OCI-M1 (cell line): ENCODE measurements at regions not wholly inside any gene's neighbourhood (a gene's known extent, or its start where the extent isn't known, plus 50 kb on each side); places are given as distances from the start of the nearest gene placed in this dataset.
"Not testable (repeated sequence)": the region's sequence is repeated elsewhere in the genome, so short reads cannot be mapped to it uniquely, and the experiment has no call there.

ENCODE experiments used
- DNase-seq: peaks from one replicate; lab custom pipeline; 2025; lab: John Stamatoyannopoulos, UW

DNA sequence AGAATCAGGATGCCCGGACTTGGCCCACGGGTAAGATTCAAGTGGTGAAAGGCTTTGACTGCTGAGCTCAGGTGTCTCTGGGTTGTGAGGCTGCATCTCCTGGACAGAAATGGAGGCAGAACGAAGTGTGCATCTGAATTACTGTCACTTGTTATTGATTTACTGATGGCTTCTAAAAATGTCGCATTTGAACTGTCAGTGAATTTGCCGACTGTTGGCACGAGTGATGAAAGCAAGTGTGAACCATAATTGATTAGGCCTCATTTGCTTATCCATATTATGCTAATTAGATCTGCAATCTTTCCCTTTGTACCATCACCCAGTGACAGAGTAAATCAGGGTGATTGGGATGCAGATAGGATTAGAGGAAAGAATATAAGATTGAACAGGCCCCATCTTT, 252.4 kb downstream of the NUF2 start:
- DNase-seq, result no peak

DNA sequence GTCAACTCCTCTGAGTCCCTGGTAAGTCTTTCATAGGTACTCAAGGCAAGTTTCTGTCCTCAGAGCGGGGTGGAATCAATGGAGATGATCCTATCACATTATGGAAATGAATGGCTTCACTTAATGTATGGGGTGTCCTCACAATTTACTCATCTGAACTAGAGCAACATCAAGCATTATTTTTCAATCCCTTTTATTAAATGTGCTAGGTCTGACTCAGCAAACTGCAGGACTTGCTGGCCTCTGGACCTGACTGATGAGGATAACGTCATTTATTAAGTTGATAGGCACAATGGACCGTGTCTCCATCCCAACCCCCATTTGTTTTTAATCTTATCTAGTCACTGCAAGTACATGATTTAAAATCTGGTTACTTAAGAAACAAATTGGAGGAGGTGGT, 259.2 kb downstream of the NUF2 start:
- DNase-seq, result no peak

DNA sequence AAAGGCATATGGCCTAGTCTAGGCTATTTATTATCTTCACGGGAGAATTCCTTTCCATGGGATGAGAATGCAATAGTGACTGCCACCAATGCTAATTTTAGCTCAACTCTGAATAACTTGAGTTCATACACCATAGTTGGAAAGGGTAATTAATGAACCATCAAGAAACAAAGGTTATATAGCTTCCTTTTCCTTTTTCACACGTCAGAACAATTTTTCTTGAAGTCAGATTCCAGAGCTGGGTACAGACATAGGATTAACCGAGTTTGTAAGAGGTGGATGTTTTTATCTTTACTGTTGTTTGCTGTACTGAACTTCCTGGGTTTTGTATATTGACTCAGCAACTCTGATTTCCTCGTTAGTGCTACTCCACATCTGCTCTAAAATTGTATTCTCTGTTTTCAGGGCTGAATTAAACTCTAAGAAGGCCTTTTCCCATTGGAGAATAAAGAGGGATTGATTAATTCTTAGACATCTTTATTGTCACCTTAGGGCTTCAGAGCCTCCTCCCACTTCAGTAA, 262.0 kb downstream of the NUF2 start:
- no peak for DNase-seq

DNA sequence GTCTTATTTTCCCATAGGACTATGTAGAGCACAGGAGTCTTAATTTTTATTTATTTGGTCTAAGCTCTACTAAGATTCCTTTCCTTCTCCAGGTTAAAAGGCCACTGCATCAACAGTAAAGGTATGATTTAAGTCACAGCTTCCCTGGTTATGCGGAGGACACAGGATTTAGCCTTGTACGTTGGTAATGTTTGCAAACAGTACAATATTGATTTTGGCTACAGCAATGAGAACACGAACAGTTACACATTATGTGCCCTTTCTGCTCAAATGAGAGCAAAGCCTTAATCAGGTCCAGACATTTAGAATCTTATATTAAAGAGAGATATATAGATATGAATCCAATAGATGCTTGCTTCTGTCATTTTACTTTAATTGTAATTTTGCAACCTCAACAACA, 264.0 kb downstream of the NUF2 start:
- DNase-seq, result no peak

DNA sequence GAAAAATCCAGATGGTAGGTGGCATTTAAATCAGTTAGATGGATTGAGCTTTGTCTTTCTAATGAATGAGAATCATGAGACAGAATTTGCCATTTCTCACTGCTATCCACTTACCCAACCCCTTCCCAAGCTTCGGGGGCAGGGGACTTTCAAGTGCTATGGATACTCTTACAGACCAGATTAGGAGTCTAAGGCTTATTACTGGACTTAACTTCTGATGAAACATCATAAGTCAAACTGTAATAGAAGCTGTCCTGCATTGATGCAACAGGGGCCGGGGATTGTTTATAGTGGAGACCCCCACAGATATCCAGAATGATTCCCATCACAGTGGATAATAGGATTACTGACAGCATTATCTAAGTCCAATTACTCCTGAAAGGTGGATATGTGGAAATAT, 267.0 kb downstream of the NUF2 start:
- no peak for DNase-seq

DNA sequence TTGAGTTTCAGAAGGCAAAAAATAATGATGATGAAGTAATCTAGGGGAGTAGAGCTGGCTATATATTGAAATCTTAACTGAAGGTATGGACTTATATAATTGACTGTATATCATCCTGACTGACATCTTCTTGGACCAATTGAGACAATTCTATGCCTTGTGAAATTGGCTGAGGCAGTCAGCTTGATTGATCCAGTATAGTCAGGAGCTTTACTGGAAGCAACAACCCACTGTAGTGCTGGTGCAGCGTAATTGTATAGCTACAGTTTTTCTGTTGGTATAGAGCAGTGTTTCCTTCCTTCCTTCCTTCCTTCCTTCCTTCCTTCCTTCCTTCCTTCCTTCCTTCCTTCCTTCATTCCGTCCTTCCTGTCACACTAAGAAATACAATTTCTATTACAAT, 268.0 kb downstream of the NUF2 start:
- no peak for DNase-seq

DNA sequence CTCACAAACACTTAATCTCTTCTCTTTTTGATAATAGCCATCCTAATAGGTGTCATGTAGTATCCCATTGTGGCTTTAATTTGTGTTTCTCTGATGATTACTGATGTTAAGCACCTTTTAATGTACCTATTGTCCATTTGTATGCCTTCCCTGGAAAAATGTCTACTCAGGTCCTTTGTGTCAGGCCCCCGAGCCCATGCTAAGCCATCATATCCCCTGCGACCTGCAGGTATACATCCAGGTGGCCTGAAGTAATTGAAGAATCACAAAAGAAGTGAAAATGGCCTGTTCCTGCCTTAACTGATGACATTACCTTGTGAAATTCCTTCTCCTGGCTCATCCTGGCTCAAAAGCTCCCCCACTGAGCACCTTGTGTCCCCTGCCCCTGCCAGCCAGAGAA, 269.4 kb downstream of the NUF2 start:
- not testable (repeated sequence) for DNase-seq

DNA sequence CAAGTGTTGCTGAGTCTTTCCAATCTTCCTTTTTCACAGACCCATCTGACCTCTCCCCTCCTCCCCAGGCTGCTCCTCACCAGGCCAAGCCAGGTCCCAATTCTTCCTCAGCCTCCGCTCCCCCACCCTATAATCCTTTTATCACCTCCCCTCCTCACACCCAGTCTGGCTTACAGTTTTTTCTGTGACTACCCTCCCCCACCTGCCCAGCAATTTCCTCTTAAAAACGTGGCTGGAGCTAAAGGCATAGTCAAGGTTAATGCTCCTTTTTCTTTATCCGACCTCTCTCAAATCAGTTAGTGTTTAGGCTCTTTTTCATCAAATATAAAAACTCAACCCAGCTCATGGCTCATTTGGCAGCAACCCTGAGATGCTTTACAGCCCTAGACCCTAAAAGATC, 270.9 kb downstream of the NUF2 start:
- DNase-seq, result not testable (repeated sequence)

DNA sequence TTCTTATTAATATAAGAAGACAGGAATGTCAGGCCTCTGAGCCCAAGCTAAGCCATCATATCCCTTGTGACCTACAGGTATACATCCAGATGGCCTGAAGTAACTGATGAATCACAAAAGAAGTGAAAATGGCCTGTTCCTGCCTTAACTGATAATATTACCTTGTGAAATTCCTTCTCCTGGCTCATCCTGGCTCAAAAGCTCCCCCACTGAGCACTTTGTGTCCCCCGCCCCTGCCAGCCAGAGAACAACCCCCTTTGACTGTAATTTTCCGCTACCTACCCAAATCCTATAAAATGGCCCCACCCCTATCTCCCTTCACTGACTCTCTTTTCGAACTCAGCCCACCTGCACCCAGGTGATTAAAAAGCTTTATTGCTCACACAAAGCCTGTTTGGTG, 274.4 kb downstream of the NUF2 start:
- DNase-seq, result not testable (repeated sequence)

DNA sequence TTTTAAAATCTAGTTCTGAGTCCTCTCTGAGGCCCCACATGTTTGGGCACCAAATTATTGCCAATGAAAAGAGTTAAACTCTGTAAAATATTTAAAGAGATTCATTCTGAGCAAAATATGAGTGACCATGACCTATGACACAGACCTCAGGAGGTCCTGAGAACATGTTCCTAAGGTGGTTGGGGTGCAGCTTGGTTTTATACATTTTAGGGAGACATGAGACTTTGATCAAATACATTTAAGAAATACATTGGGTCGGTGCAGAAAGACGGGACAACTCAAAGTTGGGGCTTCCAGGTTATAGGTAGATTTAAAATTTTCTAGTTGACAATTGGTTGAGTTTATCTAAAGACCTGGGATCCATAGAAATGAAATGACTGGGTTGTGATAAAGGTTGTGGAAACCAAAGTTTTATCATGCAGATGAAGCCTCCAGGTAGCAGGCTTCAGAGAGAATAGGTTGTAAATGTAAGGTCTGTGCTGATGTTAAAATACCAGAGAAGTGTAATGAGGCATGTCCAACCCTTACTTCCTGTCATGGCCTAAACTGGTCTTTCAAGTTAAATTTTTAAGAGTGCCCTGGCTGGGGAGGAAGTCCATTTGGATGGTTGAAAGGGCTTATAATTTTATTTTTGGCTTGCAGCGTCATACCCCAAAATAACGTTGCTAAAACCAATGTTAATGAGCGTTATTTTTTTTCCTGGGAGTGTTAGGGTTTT, 274.9 kb downstream of the NUF2 start:
- DNase-seq, result no peak

DNA sequence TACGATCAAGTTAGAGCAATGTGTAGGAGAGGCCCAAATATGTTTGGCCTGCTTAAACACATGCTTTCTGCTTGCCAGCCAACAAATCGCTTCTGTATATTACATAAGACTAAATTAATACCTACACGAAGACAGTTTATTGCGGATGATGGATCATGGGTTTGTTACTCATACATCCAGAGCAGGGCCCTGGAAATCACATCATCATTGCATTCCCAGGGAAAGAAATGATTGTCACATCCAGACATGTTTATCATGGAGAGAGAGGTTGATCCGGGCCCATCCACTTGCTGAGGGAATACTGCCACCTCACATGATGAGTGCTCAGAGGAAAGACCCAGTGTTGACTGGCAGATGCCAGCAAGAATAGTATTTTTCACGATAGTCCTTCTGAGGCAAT, 282.6 kb downstream of the NUF2 start:
- no peak for DNase-seq

DNA sequence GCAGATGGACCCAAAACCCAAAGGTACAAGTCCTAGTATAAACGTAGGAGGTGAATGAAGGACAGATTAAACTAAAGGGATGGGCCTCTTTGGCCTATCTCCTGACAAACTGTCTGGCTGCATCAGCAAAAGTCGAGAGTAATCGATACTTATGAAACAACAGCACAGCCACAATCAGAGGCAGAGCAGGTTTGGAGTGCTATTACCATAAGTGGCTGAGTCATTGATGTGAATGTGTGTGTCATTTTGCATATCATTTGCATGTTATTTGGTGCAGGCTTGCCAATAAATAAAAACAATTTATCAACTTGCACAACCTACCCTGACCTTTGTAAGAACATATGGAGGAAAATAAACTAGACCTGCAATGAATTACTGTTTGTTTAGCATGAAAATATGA, 283.1 kb downstream of the NUF2 start:
- DNase-seq, result no peak

DNA sequence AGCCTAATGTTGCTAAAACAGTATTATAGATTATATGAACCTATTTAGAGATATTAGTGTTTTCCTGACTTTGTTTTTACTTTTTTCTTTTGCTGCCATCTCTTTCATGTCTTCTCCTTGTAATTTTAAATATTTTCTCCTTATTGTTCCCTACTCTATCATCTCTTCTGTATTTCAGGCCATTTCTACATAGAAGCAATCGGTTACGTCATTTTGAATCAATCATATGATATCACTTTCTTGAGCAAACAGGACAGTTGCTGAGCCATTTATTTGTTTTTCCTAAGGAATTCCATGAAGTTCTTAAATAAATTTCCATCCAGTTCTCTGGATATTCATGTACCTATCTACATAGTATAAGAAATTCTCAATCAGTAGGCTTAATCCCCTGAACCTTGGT, 287.2 kb downstream of the NUF2 start:
- DNase-seq, result no peak

DNA sequence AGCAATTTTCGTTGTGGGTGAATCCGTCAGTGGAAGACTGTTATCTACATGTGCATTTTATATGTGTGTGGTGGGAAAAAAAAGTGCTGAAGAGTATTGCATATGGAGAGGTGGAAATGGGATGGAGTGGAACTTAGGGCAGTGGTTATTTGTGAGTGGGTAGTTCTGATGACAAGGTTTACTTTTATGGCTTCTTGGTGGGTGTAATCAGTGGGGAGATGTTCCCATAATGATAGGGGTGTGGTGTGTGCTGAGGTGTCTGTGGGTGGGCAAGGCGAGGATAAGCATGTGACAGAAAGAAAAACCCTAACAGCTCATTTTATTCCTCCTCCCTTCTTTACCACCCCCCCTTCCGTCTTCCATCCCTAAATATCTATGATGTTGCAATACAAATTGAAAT, 288.1 kb downstream of the NUF2 start:
- no peak for DNase-seq

DNA sequence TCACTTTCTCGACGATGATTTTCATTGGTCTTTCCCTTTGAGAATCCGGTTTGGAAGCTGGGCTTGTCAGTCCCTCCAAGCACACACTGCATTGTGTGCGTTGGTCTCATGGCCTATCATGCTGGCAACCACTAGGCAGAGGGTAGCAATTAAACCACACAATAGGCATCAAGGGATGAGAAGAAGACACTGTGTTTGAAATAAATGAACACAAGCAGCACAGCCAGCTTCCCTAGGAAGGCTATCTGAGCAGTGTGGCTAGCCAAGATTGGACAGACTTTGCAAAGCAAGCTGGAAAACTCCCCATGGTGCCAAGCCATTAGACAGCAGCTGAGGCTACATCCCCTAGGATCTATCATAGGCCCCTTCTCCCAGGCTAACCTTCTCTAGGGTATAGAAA, 288.7 kb downstream of the NUF2 start:
- DNase-seq, result no peak

DNA sequence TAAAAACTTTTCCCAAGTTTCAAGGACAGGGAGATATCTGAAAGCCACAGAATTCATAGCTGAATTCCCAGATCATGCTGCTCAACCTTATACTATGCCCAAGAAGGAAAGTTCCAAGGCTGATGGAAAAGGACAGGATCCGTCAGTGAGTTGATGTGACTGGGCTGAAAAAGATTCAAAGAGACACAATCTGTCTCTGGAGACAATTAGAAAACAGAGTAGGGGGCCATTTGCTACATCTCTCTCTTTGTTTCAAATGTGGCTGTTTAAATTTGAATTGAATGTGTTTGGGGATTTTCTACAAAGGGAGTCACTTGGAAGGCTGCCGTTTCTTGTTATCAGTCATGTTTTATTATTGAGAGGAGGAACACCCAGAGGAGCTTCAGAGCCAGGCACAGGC, 292.6 kb downstream of the NUF2 start:
- no peak for DNase-seq

DNA sequence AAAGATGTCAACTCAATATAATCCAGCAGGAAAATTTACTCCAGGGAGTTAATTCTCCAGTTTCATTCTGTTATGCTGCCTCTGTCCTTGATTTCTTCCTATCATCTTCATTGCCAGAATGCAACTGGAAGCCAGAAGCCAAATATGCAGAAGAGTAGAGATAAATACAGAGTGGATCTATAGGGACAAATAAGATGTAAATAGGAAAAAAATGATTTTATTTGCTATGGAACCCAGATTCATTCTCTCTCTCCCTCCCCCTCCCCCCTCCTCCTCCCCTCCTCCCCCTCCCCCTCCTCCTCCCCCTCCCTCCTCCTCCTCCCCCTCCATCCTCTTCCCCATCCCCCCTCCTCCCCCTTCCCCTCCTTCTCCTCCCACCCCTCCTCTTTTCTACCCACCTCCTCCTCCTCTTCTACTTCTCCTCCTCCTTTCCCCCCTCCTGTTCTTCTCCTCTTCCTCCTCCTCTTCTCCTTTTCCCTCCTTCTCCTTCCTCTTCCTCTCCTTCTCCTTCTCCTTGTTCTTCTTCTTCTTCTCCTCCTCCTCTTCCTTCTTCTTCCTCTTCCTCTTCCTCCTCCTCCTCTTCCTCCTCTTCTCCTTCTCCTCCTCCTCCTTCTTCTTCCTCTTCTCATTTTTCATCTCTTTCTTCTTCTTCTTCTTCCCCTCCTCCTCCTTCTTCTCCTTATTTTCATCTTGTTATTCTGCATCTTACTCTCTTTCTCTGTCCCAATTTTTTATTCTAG, 306.4 kb downstream of the NUF2 start:
- no peak for DNase-seq

DNA sequence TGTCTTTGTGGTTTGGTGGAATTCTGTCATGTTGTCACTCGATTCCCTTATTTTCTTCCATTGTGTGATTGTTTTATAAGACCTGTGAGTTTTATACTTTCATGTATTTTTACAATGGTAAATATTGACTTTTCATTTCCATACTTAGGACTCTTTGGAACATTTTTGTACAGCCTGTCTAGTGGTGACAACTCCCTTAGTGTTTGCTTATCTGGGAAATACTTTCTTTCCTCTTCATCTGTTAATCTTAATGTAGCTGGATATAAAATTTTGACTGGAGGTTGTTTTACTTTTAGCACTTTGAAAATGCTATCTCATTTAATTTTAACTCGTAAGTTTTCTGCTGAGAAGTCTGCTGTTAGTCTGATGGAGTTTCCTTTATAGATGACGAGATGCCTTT, 310.5 kb downstream of the NUF2 start:
- no peak for DNase-seq

DNA sequence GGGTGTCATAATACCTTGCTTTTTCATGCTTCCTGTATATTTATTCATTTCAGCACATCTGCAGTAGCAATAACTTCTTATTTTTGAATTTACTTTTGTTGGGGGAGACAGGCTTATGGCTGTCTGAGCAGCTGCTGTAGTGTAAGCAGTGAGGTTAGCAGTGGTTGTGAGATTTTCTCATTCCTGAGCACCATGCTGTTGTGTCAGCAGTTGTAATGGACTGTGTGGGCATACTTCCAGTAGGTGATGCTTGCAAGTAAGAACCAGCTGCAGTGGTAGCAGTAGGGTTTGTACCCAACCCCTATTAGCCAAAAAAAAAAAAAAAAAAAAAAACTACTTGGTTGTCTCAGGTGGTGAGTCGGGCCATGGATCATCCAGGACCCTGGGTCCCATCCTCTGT, 311.6 kb downstream of the NUF2 start:
- DNase-seq, result no peak

DNA sequence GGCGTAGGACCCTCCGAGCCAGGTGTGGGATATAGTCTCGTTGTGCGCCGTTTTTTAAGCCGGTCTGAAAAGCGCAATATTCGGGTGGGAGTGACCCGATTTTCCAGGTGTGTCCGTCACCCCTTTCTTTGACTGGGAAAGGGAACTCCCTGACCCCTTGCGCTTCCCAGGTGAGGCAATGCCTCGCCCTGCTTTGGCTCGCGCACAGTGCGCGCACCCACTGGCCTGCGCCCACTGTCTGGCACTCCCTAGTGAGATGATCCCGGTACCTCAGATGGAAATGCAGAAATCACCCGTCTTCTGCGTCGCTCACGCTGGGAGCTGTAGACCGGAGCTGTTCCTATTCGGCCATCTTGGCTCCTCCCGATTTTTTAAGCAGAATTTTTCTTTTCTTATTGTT, 323.9 kb downstream of the NUF2 start:
- DNase-seq, result not testable (repeated sequence)

DNA sequence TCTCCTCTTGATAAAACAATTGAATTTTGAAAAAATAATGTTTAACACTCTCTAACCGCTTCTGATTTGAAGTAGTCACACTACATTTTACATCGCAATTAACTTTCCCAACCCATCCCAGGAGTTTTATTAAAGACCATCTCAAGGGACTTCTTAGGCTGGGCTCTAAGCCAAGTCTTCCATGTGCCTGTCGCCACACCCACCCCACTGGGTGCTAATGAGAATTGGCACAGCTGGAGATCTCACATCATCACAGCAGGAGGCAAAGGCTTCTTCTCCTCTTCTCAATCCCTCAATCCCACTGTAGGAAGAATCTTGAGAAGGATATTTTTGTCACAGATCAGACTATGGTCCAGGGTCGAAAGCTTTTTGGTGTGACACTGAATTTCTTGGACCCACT, 328.9 kb downstream of the NUF2 start:
- DNase-seq, result no peak

DNA sequence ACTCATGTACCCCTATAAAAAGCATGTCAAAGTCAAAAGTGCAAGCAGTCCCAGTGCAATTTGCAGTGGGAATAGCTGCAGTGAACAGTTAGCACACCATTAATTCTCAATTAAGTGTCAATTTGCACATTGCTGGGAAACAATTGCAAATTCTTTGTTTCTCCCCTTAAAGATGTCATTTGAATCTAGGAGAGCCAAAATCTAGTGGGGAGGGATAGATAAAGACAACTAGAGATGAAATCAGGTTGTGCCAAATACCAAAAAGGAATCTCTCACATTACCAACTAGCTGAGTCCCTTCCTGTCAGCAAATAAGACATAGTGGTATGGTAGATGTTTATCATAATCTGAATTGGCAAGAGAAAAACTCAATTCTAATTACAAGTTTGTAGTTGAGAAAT, 330.7 kb downstream of the NUF2 start:
- DNase-seq, result no peak

DNA sequence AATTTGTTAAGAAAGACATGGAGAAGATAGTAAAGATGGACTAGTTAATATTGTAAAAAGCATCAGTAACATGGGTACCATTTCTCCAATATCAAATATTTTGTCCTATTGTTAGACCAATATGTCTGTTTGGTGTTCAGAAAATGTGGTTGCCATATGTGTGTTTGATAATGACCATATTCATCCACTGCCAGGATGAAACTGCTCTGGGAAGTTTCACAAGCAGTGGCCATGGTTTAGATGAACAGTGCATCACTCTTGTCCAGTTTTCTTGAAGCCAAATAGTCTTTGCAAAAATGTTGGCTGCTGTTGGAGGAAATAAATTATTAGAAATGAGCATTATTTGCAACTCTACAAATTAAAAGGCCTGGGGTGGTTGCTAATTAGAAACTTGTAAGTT, 333.8 kb downstream of the NUF2 start:
- no peak for DNase-seq
